ENCODE measurements at regions not wholly inside any gene's neighbourhood (a gene's known extent, or its start where the extent isn't known, plus 50 kb on each side); places are given as distances from the start of the nearest gene placed in this dataset.

- DNase-seq: no peak
Observed at GRCh38 chr7:115883629-115884028, 146.9 kb downstream of the TFEC start.

DNA sequence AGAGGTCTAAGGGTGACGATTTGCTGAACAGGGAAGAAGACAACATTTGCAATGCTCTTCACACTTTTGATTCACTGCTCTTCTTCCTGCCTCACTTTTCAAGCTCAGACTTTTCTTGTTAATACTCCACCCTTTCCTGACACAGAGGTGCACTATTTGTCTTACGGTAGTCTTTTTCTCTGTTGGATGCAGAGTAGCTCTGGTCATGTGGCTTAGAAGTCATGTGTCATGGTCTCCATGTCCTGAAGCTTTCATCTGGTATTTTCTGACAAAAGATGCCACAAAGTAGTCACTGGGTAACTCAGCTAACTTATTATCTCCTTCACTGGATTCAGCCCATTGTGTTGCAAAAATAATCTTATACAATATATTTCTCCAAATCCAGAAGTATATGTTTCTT lies 149.1 kb downstream of the TFEC start:
- no peak for DNase-seq

DNA sequence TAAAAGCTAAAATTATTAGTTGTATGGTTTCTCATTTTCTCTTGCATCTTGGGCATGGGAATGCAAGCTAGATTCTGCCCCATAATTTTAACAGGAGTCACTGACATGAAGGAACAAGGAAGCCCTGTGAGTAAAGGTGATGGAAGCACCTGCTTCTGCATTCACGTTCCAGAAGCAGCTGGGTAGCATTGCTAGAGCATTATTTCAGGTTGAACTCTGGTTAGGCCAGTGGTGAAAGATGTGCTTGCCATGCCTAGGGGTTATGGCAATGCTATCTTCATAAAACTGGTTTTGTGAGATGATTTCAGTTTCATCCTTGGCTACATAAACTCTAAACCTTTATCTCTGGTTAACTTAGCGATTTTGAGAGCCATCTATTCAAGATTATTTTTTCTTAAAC lies 151.4 kb downstream of the TFEC start:
- no peak for DNase-seq

DNA sequence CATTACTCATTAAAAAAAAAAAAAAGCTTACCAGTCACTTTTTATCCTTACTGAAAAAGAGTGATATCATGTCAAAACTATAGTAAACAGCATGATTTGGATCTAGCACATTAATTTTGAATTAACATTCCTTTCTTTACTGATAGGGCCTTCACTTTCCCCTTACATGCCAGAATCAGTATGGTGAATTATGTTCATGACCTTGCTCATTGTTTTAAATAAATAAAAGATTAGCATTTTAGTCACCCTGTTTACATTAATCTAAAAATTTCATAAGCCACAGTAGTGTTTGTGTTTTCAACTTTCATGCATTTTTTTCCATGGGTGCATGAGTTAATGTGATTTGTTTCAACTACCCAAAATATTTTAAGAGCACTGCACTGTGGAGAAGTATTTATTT lies 160.8 kb downstream of the TFEC start:
- no peak for DNase-seq

DNA sequence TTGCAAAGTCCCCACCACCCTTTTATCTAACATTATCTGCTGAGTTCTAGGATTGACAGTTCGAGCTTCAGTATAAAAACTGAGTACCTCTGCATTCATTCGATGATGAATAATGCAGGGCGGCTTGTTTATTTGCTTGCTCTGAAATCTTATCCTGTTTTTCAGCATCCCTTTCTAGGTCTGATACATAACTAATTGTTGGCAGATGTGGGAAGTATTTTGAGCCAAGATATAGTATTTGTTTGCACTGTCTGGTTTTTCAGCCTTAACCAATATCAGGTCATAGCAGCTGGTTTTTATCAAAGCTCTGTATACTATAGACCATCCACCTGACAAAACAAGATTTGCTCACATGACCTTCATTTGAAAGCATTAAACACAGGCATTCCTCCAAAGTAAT lies 161.4 kb downstream of the TFEC start:
- no peak for DNase-seq

- DNase-seq: no peak
Observed at GRCh38 chr7:115868369-115868768, 162.2 kb downstream of the TFEC start.

- peak; percentile 3 for DNase-seq
Observed at GRCh38 chr7:115864082-115864481, 166.5 kb downstream of the TFEC start.

- peak; percentile 66 for DNase-seq
Observed at GRCh38 chr7:115851291-115851690, 179.3 kb downstream of the TFEC start.

- DNase-seq: no peak
Observed at GRCh38 chr7:115850774-115851173, 179.8 kb downstream of the TFEC start.

GRCh38 chr7:115844857-115845256 lies 185.7 kb downstream of the TFEC start:
- no peak for DNase-seq

GRCh38 chr7:115840702-115841101 lies 189.9 kb downstream of the TFEC start:
- DNase-seq: no peak

GRCh38 chr7:115838829-115839228 lies 191.7 kb downstream of the TFEC start:
- no peak for DNase-seq

DNA sequence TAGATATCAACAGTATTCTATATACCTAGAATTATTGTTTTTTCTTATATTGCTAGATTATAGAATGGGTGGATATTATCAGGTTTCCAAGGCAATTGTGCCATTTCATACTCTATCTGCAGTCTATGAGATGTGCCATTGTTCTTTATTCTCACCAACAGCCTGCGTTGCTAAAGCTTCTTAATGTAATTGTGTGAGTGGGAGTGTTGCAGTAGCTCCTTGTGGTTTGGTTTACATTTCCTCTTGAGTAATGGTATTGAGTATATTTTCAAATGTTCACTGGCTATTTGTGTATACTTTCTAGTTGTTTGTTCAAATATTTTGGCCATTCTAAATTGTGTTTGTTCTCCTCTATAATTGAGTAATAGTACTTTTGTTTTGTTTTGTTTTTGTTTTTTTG lies 199.2 kb downstream of the TFEC start:
- peak; percentile 34 for DNase-seq

DNA sequence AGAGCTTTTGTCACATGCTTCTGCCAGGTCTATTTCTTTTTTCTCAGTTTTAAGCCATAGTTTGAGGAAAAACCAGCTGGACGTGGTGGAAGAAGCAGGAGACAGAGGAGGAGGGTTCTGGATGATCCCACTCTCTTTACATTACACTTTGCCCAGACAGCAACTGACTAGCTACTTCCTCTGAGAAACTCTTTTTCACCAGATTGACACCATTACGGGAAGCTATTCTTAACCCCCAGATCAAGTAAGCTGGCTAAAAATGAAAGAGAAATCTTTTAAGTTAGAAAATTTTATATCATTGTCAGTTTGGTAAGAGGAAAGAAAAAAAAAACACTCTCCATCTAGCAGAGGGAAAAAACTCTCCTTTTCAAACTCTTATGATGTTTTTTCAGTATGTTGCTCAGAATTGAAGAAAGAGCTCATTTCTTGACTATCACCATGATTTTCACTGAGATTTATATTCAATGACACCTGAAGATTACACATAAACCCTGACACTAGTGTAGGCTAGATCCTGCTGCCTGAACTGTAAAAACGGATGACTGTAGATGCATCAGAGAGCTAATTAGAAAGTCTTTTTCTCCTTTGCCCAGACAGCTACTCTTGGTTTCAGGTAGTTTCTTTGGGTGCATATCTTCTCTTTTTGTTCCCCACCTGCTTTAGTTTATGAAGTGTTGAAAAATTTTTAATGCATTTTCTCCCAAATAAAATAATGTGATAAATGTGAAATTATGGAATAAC lies 203.1 kb downstream of the TFEC start:
- DNase-seq: no peak

DNA sequence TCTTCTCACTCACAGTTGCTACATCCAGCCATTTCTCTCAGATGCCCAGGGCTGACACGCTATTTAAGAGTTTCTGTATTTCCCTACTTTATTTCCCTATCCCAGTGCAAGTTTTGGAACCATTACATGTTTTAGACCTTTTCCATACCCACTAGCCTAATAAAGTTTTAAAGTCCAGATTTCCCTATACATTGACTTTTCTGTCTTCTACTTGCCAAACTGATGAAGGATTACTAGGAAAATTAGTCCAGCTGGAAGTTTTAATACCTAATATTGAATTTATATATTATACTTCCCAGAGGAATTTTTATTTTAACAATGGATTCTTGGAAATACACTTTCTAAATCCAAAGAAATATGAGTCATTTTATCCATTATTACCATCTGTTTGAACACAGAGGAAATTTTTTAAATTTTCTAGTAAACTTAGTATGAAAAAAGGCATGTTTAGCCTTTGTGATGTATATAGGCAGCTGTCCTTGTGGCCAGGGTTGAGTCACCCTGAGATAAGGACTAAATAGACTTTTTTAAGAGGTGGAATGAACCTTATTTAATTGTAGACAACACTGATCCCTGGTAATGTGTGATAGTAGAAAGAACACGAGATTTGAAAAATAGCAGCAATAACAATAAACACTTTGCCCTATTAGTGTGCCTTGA lies 205.0 kb downstream of the TFEC start:
- no peak for DNase-seq

DNA sequence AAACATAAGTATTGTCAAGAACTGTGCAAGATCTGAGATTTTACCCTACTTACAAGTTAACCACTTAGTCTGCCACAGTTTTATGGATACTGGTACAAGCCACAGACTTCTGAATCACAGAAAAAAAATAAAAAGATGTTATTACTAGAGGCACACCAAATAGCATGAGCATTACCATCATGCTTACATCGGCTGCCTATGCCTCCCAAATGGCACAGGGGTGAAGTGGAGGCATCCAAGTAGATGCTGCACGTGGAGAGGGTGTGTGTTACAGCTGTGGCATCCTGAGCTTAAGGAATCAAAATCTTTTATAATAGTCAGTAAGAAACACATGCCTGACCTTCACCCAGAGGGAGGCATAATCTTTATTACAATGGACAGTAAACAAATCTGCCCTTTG lies 207.8 kb downstream of the TFEC start:
- DNase-seq: no peak

GRCh38 chr7:115822380-115822779 lies 208.2 kb downstream of the TFEC start:
- DNase-seq: no peak

DNA sequence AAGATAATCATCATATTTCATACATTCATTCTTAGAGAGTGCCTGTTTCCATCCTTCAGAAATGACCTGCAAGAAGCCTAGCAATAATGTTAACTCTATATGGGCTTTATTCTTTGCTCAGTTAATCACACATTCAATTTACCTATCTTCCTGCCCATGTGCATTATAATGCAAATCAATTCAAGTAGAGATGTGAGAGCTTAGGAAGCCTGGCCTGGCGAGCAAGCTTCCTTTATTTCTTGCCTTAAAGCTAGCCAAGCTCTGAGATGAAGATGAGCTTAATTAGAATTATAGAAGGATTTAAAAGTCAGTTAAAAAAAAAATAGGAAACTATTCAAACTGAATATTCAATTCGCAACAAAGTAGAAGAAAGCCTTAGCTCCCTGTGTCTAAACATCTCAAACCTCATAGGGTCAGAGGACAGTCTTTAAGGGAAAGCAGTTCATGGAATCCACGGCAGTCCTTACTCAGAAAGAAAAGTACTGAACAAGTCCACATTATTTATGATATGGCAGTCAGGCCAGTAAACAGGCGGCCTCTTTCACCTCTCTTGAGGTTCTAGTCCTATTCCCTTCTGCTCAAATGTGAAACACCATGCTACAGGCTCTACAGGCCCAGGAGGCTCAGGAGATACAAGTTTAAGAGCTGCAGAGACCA lies 214.1 kb downstream of the TFEC start:
- DNase-seq: no peak

DNA sequence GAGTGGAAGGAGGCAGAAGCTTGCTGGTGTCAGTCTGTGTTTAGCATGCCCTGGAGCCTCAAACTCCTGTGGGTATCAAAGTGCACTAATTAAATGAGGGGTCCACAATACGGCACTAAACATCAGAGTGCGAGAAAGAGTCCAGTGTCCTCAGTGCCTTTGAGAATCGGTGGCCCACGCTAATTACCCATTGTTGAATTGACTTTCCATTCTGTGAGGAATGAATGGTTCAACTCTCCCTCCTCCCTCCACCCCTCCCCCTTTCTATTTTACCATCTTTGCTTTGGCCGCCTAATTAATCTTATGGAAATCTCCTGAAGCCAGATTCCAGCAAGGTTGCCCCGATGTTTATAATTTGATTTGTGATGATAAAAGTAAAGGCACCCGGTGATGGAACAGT lies 217.8 kb downstream of the TFEC start:
- DNase-seq: no peak

GRCh38 chr7:115805458-115805857 lies 225.1 kb downstream of the TFEC start:
- DNase-seq: no peak

DNA sequence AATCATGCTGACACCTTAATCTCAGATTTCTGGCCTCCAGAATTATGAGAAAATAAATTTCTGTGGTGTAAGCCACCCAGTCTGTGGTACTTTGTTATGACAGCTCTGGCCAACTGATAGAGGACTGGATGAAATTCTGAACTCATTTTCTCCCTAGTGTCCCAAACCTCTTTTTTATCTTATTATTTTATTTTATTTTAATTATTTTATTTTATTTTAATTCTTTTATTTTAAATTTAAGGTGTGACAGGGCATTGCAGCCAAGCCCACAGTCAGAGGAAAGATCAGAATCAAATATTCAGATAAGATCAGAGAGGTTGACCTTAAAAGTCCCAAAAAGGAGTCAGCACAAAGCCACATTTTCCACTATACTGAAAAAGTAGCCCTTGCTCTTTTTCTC lies 228.1 kb downstream of the TFEC start:
- no peak for DNase-seq

DNA sequence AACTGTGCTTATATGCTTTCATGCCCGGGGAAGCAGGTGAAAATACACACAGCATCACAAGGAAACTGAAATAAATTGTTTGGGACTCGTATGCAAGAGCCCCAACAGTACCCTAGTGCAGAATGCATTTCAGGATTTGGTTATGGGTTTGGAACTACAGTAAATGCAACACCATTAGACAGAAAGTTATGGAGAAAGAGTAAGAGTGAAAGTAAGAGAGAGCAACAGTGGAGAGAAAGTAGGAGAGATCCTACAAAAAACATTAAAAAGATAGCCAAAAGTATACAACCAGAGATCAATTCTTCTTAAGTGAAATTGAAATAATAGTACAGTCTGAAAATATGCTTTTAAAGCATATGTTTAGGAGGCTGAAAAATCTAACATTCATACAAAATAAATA lies 231.1 kb downstream of the TFEC start:
- no peak for DNase-seq

DNA sequence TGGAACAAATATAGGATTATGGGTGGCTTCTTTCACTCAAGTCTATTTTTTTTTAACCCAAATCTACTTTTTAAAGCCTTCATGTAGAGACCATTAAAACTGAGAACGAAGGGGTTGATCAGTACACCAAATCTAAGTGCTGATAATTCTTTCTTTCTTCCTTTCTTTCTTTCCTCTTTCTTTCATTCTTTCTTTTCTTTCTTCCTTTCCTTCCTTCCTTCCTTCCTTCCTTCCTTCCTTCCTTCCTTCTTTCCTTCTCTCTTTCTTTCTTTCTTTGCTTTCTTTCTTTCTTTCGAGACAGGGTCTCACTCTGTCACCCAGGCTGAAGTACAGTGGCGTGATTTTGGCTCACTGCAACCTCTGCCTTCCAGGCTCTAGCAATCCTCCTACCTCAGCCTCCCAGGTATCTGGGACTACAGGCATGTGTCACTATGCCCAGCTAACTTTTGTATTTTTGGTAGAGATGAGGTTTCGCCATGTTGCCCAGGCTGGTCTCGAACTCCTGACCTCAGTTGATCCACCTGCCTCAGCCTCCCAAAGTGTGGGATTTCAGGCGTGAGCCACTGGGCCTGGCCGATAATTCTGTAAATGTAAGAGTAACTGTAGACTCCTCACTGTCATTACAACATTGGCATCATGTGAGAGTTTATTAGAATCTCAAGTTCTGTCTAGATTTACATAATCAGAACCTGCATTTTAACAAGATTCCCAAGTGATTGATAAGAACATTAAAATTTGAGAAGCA lies 236.4 kb downstream of the TFEC start:
- DNase-seq: no peak

- no peak for DNase-seq
Observed at GRCh38 chr7:115789901-115790300, 240.7 kb downstream of the TFEC start.

Data from hematopoietic multipotent progenitor cell treated with erythropoietin and hydrocortisone succinate and interleukin-3 and kit ligand, for 6 days (in vitro differentiated cells).